GM04504 (cell line): ENCODE measurements at regions not wholly inside any gene's neighbourhood (a gene's known extent, or its start where the extent isn't known, plus 50 kb on each side); places are given as distances from the start of the nearest gene placed in this dataset.
"Not testable (repeated sequence)": the region's sequence is repeated elsewhere in the genome, so short reads cannot be mapped to it uniquely, and the experiment has no call there.

Experiments
- DNase-seq: peaks from one replicate; pipeline ENCODE4 v3.0.0-alpha.2; 2012; ENCODE audit warnings: low read depth

DNA sequence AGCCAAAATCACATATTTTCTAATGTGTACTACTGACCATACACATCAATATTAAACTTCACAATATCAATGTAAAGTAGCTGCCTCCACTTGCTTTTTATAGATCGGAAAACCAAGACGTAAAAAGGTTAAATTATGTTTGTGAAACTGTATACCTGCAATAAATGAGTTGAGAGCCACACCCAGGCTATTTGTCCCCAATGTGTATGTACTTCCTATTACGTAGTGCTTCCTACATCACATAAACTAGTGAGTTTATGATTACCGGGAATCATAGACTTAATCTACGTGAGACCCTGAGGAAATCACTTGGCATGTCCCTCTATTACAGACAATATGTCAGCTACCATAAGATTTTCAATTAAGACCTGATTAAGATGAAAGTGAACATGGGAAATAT is 903.4 kb downstream of the RAB28 start:
- no peak for DNase-seq

DNA sequence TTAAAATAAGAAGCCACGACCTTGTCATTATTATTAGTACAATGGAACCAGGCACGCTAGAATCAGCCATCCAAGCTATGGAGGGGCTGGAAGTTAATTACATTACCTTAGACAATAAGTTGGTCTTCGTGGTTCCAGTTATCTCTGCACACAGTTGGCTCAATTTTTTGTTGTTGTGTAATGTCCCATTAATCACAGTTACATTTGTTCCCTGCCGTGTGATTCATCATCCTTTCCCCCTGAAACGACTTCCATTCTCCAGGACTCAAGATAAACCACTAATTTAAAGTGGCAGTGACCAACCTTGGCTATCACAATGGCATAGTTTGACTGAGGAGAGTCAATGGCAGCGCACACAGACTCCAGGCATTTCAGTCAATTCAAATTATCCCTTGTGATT is 905.0 kb downstream of the RAB28 start:
- DNase-seq, result no peak

DNA sequence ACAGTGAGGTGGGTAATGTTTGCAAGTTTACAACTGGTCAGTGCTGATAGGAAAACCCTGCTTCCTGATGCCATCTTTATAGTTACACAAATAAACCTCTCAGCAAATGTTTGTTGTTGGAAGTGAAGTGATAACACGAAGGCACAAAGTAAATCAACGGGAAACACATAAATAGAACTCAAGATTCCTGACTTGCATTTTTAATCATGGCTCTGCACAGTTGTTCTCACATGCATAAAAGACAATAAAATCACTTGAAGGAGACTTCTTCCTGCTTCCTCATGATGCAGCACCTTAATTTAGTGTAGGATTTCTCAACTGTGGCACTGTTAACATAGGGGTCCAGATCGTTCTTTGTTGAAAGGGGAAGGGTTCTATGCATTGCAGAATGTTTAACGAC is 907.7 kb downstream of the RAB28 start:
- no peak for DNase-seq

DNA sequence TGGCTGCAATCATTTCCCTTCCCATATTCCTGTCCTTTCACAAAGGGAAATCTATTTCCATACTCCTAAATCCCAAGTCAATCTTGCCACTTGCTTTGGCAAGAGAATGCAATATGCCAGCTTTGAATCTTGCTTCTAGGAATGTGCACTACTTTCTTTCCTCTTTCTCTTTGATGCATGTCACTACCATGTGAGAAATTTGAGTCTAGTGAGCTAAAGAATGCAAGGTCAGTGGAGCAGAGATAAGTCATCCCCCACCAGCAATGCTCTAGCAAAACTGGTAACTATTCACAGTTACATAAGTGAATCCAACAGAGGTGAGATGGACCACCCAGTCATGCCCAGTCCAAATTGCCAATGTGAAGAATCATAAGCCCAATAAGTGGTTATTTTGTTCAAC is 910.4 kb downstream of the RAB28 start:
- no peak for DNase-seq

DNA sequence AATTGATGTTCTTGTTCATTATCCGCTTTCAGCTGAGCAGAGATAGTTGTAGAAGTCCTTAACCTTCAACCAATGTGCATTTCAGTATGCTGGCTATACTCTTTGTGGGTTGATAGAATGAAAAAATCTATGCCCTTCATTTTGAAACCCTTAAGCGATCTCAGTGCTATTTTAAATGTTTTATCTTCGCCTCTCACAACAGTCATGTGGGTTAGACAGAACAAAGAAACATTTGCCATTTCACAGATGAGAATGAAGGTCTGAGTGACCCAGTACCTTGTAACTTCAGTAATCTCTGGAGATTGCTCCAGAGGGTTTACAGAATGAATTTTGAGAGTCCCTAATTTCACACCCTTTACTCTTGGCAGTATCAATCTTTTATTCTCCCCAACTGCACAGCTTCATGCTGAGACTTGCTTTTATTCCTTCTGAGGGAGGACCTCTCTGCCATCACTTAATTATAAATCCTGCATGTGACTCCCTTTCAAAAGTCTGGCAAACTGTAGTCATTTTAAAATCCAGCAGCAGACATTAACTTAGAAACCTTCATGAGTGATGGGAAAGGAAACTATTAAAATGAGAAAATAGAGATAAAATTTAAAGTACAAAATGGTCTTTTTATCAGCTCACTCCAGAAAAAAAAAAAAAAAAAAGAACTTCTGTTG is 921.5 kb downstream of the RAB28 start:
- no peak for DNase-seq

DNA sequence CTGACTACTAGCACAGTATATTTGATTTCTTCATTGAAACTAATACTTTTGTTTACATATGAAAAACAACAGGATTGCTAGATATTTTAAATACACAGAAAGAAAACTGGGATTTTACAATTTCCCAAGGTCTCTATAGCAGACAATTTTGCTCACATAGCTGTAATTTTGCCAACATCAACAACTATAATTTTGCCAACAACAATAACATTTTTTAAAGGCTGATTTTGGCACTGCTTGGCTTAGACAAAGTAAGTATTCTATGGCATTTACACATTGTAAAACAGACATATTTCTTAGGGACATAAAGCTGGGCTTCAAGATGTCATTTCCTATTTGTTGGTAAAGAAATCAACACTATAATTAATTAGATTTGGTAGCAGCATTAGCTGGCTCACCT is 922.1 kb downstream of the RAB28 start:
- no peak for DNase-seq

GRCh38 chr4:12555011-12555410 is 929.1 kb downstream of the RAB28 start:
- DNase-seq, result no peak

DNA sequence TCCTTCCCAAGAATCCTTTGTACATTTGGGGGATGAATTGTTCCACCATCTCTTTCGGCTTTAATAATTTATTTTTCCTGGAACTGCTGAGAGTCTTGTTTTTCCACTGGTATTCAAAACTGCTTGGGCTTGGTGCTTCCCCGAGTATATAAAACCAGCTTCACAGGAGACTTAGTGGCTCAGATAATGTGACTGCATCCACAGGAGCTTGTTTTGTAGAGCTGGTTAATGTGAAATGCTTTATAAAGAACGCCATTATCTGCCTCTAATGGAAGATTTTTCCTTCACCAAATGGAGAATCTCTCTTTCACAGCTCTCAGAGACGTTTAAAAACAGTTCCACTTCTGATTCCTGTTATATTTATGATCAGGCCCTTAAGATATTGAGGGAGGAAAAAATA is 935.5 kb downstream of the RAB28 start:
- no peak for DNase-seq

GRCh38 chr4:12545812-12546211 is 938.3 kb downstream of the RAB28 start:
- DNase-seq, result no peak

- DNase-seq, result no peak
These were observed 946.0 kb downstream of the RAB28 start for GRCh38 chr4:12538162-12538561.

- DNase-seq, result no peak
These were observed 949.5 kb downstream of the RAB28 start for GRCh38 chr4:12534684-12535083.

- no peak for DNase-seq
These were observed 964.7 kb downstream of the RAB28 start for GRCh38 chr4:12519426-12519825.

DNA sequence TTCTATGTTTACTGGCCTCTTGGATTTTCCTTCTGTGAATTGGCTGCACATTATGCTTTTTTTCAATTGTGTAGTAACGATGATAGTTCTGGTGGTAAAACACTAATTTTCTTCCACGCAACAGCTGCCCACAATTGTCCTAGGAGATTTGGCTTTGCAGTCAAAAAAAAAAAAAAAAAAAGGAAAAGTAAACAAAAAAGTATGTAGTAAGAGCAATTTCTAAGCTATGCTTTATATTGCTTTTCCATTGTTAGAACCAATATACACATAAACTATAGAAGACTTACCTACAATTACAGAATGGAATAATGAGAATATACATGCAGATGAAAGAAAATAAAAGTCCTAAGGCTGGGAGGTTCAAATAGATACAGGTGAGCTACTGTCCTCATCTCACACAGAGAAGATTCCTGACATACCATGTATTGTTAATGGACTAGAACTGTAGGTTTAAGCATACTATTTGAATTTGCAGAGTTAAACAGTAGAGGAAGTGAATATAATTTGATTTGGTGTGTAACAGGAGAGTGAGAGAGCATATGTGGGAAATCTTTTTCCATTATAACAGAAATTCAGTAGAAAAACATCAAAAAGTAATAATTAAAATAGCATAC is 976.2 kb downstream of the RAB28 start:
- DNase-seq, result no peak

- no peak for DNase-seq
These were observed 983.7 kb downstream of the RAB28 start for GRCh38 chr4:12500409-12500808.

GRCh38 chr4:12499693-12500092 is 984.4 kb downstream of the RAB28 start:
- DNase-seq, result no peak

GRCh38 chr4:12495211-12495610 is 988.9 kb downstream of the RAB28 start:
- DNase-seq, result no peak

GRCh38 chr4:12492730-12493393 is 991.3 kb downstream of the RAB28 start:
- no peak for DNase-seq

DNA sequence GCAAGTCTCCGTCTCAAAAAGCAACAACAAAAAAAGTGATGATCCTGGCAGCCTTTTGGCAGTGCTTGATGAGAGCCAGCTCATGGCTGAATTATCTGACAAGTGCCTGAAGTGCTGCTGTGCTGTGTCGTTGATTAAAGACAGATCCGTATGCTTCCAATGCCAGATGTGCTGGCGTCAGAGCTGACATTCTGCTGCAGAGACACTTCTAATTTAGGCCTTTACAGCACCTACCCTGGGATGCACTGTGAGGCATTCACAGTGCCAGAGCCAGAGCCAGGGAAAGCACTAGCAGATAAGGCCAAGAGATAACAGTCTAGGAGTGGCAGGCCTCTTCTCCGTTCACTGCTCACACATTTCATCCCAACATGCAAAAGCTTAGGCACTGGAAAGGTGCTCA is 995.5 kb downstream of the RAB28 start:
- no peak for DNase-seq

- no peak for DNase-seq
These were observed 997.1 kb downstream of the RAB28 start for GRCh38 chr4:12487000-12487399.

- DNase-seq, result no peak
These were observed 1012.1 kb downstream of the RAB28 start for GRCh38 chr4:12472087-12472486.

DNA sequence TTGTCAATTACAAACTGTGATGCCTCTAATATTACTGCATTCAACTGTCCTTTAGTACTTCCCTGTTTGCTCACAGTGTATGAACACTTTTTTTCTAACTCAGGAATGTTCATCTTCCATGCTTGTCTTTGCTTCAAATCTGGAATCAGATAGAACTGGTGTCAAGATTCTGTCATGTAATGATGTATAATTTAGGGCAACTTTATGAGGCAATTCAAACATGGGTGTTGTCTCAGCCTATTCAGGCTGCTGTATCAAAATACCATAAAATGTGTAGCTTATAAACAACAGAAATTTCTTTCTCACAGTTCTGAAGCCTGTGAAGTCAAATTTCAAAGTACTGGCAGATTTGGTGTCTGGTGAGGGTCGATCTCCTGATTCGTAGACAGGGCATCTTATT is 1012.9 kb downstream of the RAB28 start:
- DNase-seq, result no peak

GRCh38 chr4:12461576-12461975 is 1022.6 kb downstream of the RAB28 start:
- not testable (repeated sequence) for DNase-seq

DNA sequence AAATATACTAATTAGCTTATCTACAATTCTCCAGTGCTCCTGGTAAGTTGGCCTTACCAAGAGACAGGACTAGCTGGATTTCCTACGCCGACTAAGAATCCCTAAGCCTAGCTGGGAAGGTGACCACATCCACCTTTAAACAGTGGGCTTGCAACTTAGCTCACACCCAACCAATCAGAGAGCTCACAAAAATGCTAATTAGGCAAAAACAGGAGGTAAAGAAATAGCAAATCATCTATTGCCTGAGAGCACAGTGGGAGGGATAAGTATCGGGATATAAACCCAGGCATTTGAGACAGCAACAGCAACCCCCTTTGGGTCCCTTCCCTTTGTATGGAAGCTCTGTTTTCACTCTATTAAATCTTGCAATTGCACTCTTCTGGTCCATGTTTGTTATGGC is 1025.0 kb downstream of the RAB28 start:
- DNase-seq, result no peak

- no peak for DNase-seq
These were observed 1025.5 kb downstream of the RAB28 start for GRCh38 chr4:12458621-12459020.
